ENCODE measurements at regions not wholly inside any gene's neighbourhood (a gene's known extent, or its start where the extent isn't known, plus 50 kb on each side); places are given as distances from the start of the nearest gene placed in this dataset.
A peak's percentile ranks its signal among the peaks of the same experiment; 100 is the strongest.

- DNase-seq, result no peak
Measured at GRCh38 chr2:158049129-158049855, 52.4 kb upstream of the UPP2 start.

GRCh38 chr2:158048327-158048726 lies 53.3 kb upstream of the UPP2 start:
- DNase-seq, result no peak

GRCh38 chr2:158047156-158047611 lies 54.5 kb upstream of the UPP2 start:
- DNase-seq, result no peak

GRCh38 chr2:158046121-158046880 lies 55.4 kb upstream of the UPP2 start:
- no peak for DNase-seq

- DNase-seq, result no peak
Measured at GRCh38 chr2:158045362-158045761, 56.3 kb upstream of the UPP2 start.

- DNase-seq, result no peak
Measured at GRCh38 chr2:158043181-158043948, 58.3 kb upstream of the UPP2 start.

- no peak for DNase-seq
Measured at GRCh38 chr2:158042666-158043065, 59.0 kb upstream of the UPP2 start.

GRCh38 chr2:158042245-158042644 lies 59.4 kb upstream of the UPP2 start:
- no peak for DNase-seq

- DNase-seq, result no peak
Measured at GRCh38 chr2:158041400-158041799, 60.3 kb upstream of the UPP2 start.

- DNase-seq, result no peak
Measured at GRCh38 chr2:158038901-158039300, 62.8 kb upstream of the UPP2 start.

GRCh38 chr2:158034198-158034866 lies 67.3 kb upstream of the UPP2 start:
- DNase-seq, result no peak

GRCh38 chr2:158031371-158031770 lies 70.3 kb upstream of the UPP2 start:
- no peak for DNase-seq

- no peak for DNase-seq
Measured at GRCh38 chr2:158025255-158025996, 76.2 kb upstream of the UPP2 start.

- peak; percentile 51 for DNase-seq
Measured at GRCh38 chr2:158024288-158024898, 77.3 kb upstream of the UPP2 start.

- no peak for DNase-seq
Measured at GRCh38 chr2:158022888-158023287, 78.8 kb upstream of the UPP2 start.

- DNase-seq, result no peak
Measured at GRCh38 chr2:158021226-158021625, 80.5 kb upstream of the UPP2 start.

GRCh38 chr2:158015428-158016076 lies 86.1 kb upstream of the UPP2 start:
- no peak for DNase-seq

- no peak for DNase-seq
Measured at GRCh38 chr2:158013891-158014290, 87.8 kb upstream of the UPP2 start.

GRCh38 chr2:158011055-158011771 lies 90.5 kb upstream of the UPP2 start:
- no peak for DNase-seq

- no peak for DNase-seq
Measured at GRCh38 chr2:158009399-158009798, 92.3 kb upstream of the UPP2 start.

All from activated CD4-positive, alpha-beta T cell treated with anti-CD3 and anti-CD28 coated beads, Interleukin-2, amount 50 U/mL, for 1 hour (primary cell).